ENCODE measurements at regions not wholly inside any gene's neighbourhood (a gene's known extent, or its start where the extent isn't known, plus 50 kb on each side); places are given as distances from the start of the nearest gene placed in this dataset.
"Not testable (repeated sequence)": the region's sequence is repeated elsewhere in the genome, so short reads cannot be mapped to it uniquely, and the experiment has no call there.

DNA sequence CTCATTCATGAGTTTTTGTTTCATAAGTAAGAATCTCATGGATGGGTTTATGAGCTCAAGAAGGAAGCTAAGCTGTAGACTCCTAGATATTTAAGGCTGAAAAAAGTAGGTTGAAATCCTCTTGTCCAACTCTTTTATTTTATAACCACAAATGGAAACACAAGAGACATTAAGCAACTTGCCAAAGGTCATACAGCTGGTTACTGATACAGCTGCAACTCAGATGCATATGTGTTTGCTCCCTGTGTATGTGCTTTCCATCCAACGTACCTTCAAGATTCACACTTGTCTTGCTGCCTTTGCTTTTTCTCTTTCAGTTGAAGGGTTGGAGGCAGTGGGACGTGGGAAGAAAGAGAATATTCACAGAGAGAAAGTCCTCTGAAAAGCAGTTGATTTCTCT, 153.5 kb upstream of the STMND1 start:
- Histone ChIP-seq H3K4me3 (ENCODE audit: low read depth, low read length) (peak overlapping the region; percentile 3; the same call in 1 of the 2 replicates), H3K4me1 (ENCODE audit: control insufficient read depth, insufficient read depth, low read length, unreplicated experiment) (peaks cover 27% of the 10 kb centered on the region), H2AFZ (ENCODE audit: low read length, unreplicated experiment) (peak overlapping the region; percentile 54), H3K27ac (ENCODE audit: low read depth, low read length) (peak overlapping the region; percentile 89), H3K27me3 (ENCODE audit: insufficient read depth, low read length) (no peaks in the 10 kb centered on the region), H3K79me2 (ENCODE audit: control insufficient read depth, insufficient read depth, low read length, unreplicated experiment) (no peaks in the 10 kb centered on the region), H3K36me3 (ENCODE audit: insufficient read depth, low read length) (no peaks in the 10 kb centered on the region)

DNA sequence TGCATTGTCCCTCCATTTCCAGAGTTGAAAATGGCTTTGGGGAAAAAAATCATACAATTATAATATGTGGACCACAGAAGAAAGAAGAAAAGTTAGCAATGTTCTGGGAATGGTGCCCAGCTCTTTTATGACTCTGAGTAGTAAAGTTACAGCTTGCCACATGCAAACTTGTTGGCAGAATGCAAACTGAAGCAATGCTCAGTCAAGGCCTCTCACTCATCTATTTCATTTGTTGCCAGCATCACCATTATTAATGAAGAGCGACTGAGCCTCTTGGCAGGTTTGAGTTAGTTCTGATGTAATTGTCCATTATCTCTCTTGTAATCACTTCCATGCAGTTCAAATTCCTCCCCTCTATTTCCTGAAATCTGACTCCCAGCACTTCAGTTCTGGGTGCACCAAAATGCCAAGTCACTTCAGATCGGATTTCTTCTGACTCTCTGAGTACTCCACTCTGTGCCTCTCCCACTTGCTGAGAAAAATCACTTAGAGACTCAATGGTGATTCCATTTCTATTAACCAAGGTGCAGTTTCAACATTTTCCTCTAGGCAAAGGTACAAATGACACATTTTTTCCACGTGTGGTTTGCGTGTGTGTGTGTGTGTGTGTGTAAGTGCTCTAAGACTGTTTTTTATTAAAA, 154.4 kb upstream of the STMND1 start:
- no peaks in the 10 kb centered on the region for H3K27me3 ChIP-seq (ENCODE audit: insufficient read depth, low read length)
- H2AFZ ChIP-seq (ENCODE audit: low read length, unreplicated experiment) = peak overlapping the region; percentile 54
- peak overlapping the region; percentile 3; the same call in 1 of the 2 replicates for H3K4me3 ChIP-seq (ENCODE audit: low read depth, low read length)
- peaks cover 27% of the 10 kb centered on the region for H3K4me1 ChIP-seq (ENCODE audit: control insufficient read depth, insufficient read depth, low read length, unreplicated experiment)
- no peaks in the 10 kb centered on the region for H3K79me2 ChIP-seq (ENCODE audit: control insufficient read depth, insufficient read depth, low read length, unreplicated experiment)
- H3K27ac ChIP-seq (ENCODE audit: low read depth, low read length) = peak overlapping the region; percentile 89
- H3K36me3 ChIP-seq (ENCODE audit: insufficient read depth, low read length) = no peaks in the 10 kb centered on the region

DNA sequence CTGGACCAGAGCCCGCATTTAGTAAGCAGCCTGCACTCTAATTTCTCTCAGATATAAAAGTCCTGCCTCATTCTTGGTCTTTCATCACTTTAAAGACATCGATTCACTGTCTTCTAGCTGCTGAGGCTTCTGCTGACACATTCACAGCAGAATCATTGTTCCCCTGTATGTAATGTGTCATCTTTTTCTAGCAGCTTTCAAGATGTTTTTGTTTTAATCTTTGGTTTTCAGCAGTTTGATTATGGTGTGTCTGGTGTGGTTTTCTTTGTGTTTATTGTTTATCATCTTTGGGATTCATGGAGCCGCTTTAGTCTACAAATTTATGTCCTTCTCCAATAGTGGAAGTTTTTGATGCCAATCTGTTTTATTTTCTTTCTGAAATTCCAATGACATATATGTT, 157.3 kb upstream of the STMND1 start:
- Histone ChIP-seq H3K79me2 (ENCODE audit: control insufficient read depth, insufficient read depth, low read length, unreplicated experiment) (no peaks in the 10 kb centered on the region), H3K27ac (ENCODE audit: low read depth, low read length) (no peak overlapping the region), H3K27me3 (ENCODE audit: insufficient read depth, low read length) (no peaks in the 10 kb centered on the region), H2AFZ (ENCODE audit: low read length, unreplicated experiment) (no peak overlapping the region), H3K4me3 (ENCODE audit: low read depth, low read length) (no peak overlapping the region), H3K4me1 (ENCODE audit: control insufficient read depth, insufficient read depth, low read length, unreplicated experiment) (peaks cover 22% of the 10 kb centered on the region), H3K36me3 (ENCODE audit: insufficient read depth, low read length) (no peaks in the 10 kb centered on the region)

DNA sequence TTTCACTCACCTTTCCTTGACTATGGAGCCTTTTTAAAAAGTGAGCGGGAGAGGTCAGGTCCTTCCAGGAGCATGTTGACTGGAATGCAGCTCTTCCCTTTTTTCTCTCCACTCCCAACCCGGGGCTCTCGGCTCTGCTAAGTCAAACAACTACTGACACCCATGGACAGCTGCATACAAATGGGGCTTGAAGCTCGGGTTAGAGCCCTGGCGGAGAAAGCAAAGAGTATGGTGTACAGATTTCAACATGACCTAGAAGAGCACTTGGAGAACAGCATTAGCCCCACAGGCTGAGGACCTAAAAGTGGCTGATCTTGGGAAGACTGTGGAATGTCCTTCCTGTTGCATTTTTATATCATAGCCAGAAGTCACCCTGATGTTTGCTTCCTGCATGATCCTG, 162.0 kb upstream of the STMND1 start:
- no peak overlapping the region for H2AFZ ChIP-seq (ENCODE audit: low read length, unreplicated experiment)
- no peak overlapping the region for H3K4me3 ChIP-seq (ENCODE audit: low read depth, low read length)
- H3K27ac ChIP-seq (ENCODE audit: low read depth, low read length) = no peak overlapping the region
- no peaks in the 10 kb centered on the region for H3K36me3 ChIP-seq (ENCODE audit: insufficient read depth, low read length)
- H3K4me1 ChIP-seq (ENCODE audit: control insufficient read depth, insufficient read depth, low read length, unreplicated experiment) = no peaks in the 10 kb centered on the region
- H3K79me2 ChIP-seq (ENCODE audit: control insufficient read depth, insufficient read depth, low read length, unreplicated experiment) = no peaks in the 10 kb centered on the region
- H3K27me3 ChIP-seq (ENCODE audit: insufficient read depth, low read length) = no peaks in the 10 kb centered on the region

DNA sequence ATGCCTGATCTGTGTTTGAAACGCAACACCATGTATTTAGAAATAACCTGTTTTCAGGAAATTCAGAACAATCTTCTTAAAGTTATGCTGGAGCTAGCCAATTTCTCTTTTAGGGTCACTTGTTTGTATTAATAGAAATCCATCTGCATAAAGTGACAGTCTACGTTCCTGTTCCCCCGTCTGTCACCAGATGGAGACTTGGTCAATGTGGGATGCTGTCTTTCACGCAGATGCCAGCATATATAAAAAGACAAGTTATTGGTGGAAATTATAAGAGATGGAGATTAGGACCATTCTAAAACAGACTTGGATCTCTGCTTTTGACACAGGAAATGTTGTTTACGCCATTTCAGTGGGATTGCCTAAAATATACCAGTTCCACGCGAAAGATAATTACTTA, 162.5 kb upstream of the STMND1 start:
- Histone ChIP-seq H3K27me3 (ENCODE audit: insufficient read depth, low read length) (no peaks in the 10 kb centered on the region), H3K4me1 (ENCODE audit: control insufficient read depth, insufficient read depth, low read length, unreplicated experiment) (no peaks in the 10 kb centered on the region), H3K36me3 (ENCODE audit: insufficient read depth, low read length) (no peaks in the 10 kb centered on the region), H2AFZ (ENCODE audit: low read length, unreplicated experiment) (no peak overlapping the region), H3K79me2 (ENCODE audit: control insufficient read depth, insufficient read depth, low read length, unreplicated experiment) (no peaks in the 10 kb centered on the region), H3K4me3 (ENCODE audit: low read depth, low read length) (no peak overlapping the region), H3K27ac (ENCODE audit: low read depth, low read length) (no peak overlapping the region)

DNA sequence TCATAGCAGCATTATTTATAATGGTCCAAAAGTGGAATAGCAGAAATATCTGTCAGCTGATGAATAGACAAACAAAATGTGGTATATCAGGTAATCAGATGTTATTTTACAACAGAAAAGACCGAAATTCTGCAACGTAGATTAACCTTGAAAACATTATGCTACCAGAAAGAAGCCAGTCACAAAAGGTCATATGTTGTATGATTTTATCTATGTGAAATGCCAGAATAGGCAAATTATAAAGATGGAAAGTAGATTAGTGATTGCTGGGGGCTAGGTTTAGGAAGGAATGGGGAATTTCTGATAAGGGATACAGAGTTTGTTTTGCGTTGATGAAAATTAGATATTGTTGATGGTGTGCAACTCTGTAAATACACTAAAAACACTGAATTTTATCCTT, 165.0 kb upstream of the STMND1 start:
- Histone ChIP-seq H3K79me2 (ENCODE audit: control insufficient read depth, insufficient read depth, low read length, unreplicated experiment) (no peaks in the 10 kb centered on the region), H2AFZ (ENCODE audit: low read length, unreplicated experiment) (no peak overlapping the region), H3K4me1 (ENCODE audit: control insufficient read depth, insufficient read depth, low read length, unreplicated experiment) (no peaks in the 10 kb centered on the region), H3K27ac (ENCODE audit: low read depth, low read length) (no peak overlapping the region), H3K27me3 (ENCODE audit: insufficient read depth, low read length) (no peaks in the 10 kb centered on the region), H3K36me3 (ENCODE audit: insufficient read depth, low read length) (no peaks in the 10 kb centered on the region), H3K4me3 (ENCODE audit: low read depth, low read length) (no peak overlapping the region)

DNA sequence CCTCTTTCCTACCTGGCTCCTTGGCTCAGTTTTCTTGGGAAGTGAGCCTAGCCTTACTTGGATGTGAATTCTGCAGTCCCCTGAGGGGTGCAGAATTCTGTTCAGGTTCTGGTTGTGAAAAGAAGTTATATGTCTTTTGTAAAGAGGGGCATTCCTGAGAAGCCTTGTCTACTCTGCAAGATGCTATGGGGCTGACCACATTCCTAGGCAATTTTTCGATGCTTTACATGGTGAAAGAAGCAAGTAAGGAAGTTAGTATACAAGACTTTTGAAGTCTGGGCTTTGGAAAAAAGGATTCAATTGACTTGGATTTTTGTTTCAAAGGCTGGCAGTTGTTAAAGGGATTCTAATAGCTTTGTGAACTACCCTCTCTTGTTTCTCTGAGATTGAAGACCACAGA, 167.9 kb upstream of the STMND1 start:
- H2AFZ ChIP-seq (ENCODE audit: low read length, unreplicated experiment) = no peak overlapping the region
- no peaks in the 10 kb centered on the region for H3K27me3 ChIP-seq (ENCODE audit: insufficient read depth, low read length)
- H3K79me2 ChIP-seq (ENCODE audit: control insufficient read depth, insufficient read depth, low read length, unreplicated experiment) = no peaks in the 10 kb centered on the region
- H3K4me3 ChIP-seq (ENCODE audit: low read depth, low read length) = no peak overlapping the region
- H3K27ac ChIP-seq (ENCODE audit: low read depth, low read length) = no peak overlapping the region
- H3K36me3 ChIP-seq (ENCODE audit: insufficient read depth, low read length) = no peaks in the 10 kb centered on the region
- peaks cover 3% of the 10 kb centered on the region for H3K4me1 ChIP-seq (ENCODE audit: control insufficient read depth, insufficient read depth, low read length, unreplicated experiment)

DNA sequence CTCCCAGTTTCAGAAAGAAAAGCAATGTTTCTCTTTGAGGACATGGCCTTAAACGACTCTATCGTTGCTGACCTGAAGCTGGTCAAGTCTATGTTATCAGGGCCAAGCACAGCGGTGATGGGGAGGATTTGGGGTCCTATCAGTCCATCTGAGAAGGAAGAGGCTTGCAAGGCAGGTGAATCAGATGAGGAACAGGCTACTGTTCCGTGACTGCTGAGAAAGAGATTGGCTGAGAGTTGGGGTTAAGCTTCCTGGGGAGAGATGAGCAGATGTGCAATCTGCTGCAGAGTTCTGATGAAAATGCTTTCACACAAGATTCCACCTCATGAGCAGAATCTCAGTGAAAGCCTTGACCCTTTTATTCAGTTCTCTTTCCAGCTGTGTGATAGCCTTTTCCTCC, 168.3 kb upstream of the STMND1 start:
- H2AFZ ChIP-seq (ENCODE audit: low read length, unreplicated experiment) = no peak overlapping the region
- H3K36me3 ChIP-seq (ENCODE audit: insufficient read depth, low read length) = no peaks in the 10 kb centered on the region
- H3K79me2 ChIP-seq (ENCODE audit: control insufficient read depth, insufficient read depth, low read length, unreplicated experiment) = no peaks in the 10 kb centered on the region
- H3K4me1 ChIP-seq (ENCODE audit: control insufficient read depth, insufficient read depth, low read length, unreplicated experiment) = peaks cover 3% of the 10 kb centered on the region
- H3K27ac ChIP-seq (ENCODE audit: low read depth, low read length) = no peak overlapping the region
- H3K27me3 ChIP-seq (ENCODE audit: insufficient read depth, low read length) = no peaks in the 10 kb centered on the region
- H3K4me3 ChIP-seq (ENCODE audit: low read depth, low read length) = no peak overlapping the region

DNA sequence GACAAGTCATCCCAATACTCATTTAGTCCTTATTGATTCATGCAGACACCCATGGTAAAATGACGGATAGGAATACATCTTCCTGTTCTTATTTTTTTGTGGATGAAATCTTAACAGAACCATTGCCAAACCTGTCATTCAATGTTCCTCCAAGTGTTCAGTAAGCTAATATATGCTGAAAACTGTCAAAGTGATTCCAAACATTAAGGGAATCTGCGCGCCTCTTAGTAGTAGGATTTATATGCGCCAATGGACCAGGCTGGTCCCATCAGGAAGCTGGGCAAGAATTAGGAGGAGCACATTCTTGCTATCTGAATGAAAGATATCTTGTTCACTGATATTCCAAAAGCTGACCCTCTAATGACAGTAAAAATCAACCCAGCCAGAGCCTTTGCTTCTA, 168.9 kb upstream of the STMND1 start:
- H2AFZ ChIP-seq (ENCODE audit: low read length, unreplicated experiment) = no peak overlapping the region
- no peak overlapping the region for H3K27ac ChIP-seq (ENCODE audit: low read depth, low read length)
- H3K36me3 ChIP-seq (ENCODE audit: insufficient read depth, low read length) = no peaks in the 10 kb centered on the region
- no peak overlapping the region for H3K4me3 ChIP-seq (ENCODE audit: low read depth, low read length)
- no peaks in the 10 kb centered on the region for H3K79me2 ChIP-seq (ENCODE audit: control insufficient read depth, insufficient read depth, low read length, unreplicated experiment)
- no peaks in the 10 kb centered on the region for H3K27me3 ChIP-seq (ENCODE audit: insufficient read depth, low read length)
- peaks cover 3% of the 10 kb centered on the region for H3K4me1 ChIP-seq (ENCODE audit: control insufficient read depth, insufficient read depth, low read length, unreplicated experiment)

DNA sequence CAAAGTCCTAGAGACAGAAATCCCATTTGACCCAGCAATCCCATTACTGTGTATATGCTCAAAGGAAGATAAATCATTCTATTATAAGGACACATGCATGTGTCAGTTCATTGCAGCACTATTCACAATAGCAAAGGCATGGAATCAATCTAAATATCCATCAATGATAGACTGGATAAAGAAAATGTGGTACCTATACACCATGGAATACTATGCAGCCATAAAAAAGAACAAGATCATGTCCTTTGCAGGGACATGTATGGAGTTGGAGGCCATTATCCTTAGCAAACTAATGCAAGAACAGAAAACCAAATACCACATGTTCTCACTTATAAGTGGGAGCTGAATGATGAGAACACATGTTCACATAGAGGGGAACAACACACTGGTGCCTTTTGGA, 169.8 kb upstream of the ATXN1 start:
- H3K79me2 ChIP-seq (ENCODE audit: control insufficient read depth, insufficient read depth, low read length, unreplicated experiment); H2AFZ ChIP-seq (ENCODE audit: low read length, unreplicated experiment); H3K4me1 ChIP-seq (ENCODE audit: control insufficient read depth, insufficient read depth, low read length, unreplicated experiment); H3K36me3 ChIP-seq (ENCODE audit: insufficient read depth, low read length); H3K4me3 ChIP-seq (ENCODE audit: low read depth, low read length); H3K27me3 ChIP-seq (ENCODE audit: insufficient read depth, low read length); H3K27ac ChIP-seq (ENCODE audit: low read depth, low read length): not testable (repeated sequence)

DNA sequence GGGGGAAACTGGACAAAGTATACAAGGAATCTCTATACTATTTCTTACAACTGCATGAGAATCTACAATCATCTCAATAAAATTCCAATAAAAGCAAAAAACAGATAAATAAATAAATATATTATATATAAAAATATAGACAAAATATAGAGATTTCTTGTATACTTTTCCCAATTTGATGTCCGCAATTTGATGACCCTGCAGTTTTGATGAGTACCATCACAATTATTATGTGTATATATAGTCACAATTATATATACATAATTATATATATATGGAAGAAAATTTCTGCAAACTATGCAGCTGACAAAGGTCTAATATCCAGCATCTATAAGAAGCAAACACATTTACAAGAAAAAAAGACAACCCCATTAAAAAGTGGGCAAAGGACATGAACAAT, 169.2 kb upstream of the ATXN1 start:
- Histone ChIP-seq H3K4me3 (ENCODE audit: low read depth, low read length) (no peak overlapping the region), H3K27ac (ENCODE audit: low read depth, low read length) (peak overlapping the region; percentile 54), H3K4me1 (ENCODE audit: control insufficient read depth, insufficient read depth, low read length, unreplicated experiment) (peaks cover 3% of the 10 kb centered on the region), H2AFZ (ENCODE audit: low read length, unreplicated experiment) (no peak overlapping the region), H3K36me3 (ENCODE audit: insufficient read depth, low read length) (no peaks in the 10 kb centered on the region), H3K79me2 (ENCODE audit: control insufficient read depth, insufficient read depth, low read length, unreplicated experiment) (no peaks in the 10 kb centered on the region), H3K27me3 (ENCODE audit: insufficient read depth, low read length) (no peaks in the 10 kb centered on the region)
